Peyer's patch (tissue), 4 donors: ENCODE measurements at regions not wholly inside any gene's neighbourhood (a gene's known extent, or its start where the extent isn't known, plus 50 kb on each side); places are given as distances from the start of the nearest gene placed in this dataset.

ENCODE experiments used
- POLR2A ChIP-seq, 2 donors: fragments of 450-650 bp; IDR thresholded peaks; one replicate each; pipeline ENCODE4 v1.5.1; 2017; ENCODE audit warnings: antibody characterized with exemption in 2 of 2, mild to moderate bottlenecking in 2 of 2, moderate library complexity in 2 of 2
- TF ChIP-seq, protein P1 (sequence below), 6 experiments: fragments of 450-650 bp in 4 of 6; fragments of 200-600 bp in 2 of 6; sonication (generic) in 1 of 6; IDR thresholded peaks; one replicate each; pipeline ENCODE4 v1.5.1; 2017 to 2019; ENCODE audit warnings: antibody characterized with exemption in 6 of 6, mild to moderate bottlenecking in 3 of 6, moderate library complexity in 1 of 6

DNA sequence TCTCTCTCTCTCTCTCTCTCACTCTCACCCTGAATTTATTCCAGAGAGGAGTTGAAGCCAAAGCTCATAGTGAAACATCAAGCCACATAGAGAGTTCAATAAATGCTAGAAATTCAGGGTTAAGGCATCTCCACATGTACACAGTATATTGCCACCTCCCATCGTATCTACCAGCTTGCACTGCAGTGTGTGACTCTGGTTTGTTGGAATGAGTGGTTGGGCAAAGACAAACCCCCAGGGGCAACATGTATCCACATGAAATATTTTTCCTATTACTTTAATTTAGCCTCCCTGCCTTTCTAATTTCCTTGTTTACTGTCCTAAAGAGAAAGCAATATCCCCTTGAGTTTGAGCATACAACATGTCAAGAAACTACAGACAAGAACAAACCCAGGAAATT is 247.3 kb downstream of the SPATA18 start:
- TF ChIP-seq, protein P1, sequence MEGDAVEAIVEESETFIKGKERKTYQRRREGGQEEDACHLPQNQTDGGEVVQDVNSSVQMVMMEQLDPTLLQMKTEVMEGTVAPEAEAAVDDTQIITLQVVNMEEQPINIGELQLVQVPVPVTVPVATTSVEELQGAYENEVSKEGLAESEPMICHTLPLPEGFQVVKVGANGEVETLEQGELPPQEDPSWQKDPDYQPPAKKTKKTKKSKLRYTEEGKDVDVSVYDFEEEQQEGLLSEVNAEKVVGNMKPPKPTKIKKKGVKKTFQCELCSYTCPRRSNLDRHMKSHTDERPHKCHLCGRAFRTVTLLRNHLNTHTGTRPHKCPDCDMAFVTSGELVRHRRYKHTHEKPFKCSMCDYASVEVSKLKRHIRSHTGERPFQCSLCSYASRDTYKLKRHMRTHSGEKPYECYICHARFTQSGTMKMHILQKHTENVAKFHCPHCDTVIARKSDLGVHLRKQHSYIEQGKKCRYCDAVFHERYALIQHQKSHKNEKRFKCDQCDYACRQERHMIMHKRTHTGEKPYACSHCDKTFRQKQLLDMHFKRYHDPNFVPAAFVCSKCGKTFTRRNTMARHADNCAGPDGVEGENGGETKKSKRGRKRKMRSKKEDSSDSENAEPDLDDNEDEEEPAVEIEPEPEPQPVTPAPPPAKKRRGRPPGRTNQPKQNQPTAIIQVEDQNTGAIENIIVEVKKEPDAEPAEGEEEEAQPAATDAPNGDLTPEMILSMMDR (IDR thresholded peaks at IDR 0.05) = no peak
- TF ChIP-seq POLR2A (IDR thresholded peaks at IDR 0.05) = no peak
